Duodenal mucosa (tissue), 2 donors: ENCODE measurements at regions not wholly inside any gene's neighbourhood (a gene's known extent, or its start where the extent isn't known, plus 50 kb on each side); places are given as distances from the start of the nearest gene placed in this dataset.
"Not testable (repeated sequence)": the region's sequence is repeated elsewhere in the genome, so short reads cannot be mapped to it uniquely, and the experiment has no call there.

Source experiments
- H3K27ac ChIP-seq: one replicate; pipeline ENCODE4 v1.7.0; 2013; ENCODE audit warnings: low read depth, low read length
- H3K27me3 ChIP-seq, 2 donors: one replicate each; pipeline ENCODE4 v1.7.0; 2013; ENCODE audit warnings: low read length in 2 of 2, control low read depth in 1 of 2; ENCODE audit not compliant: insufficient read depth in 2 of 2, control insufficient read depth in 1 of 2
- H3K36me3 ChIP-seq, 2 donors: one replicate each; pipeline ENCODE4 v1.7.0; 2013; ENCODE audit warnings: low read length in 2 of 2, control low read depth in 1 of 2; ENCODE audit not compliant: insufficient read depth in 2 of 2, control insufficient read depth in 1 of 2
- H3K4me1 ChIP-seq, 2 donors: one replicate each; pipeline ENCODE4 v1.7.0; 2013; ENCODE audit warnings: low read length in 2 of 2, control low read depth in 1 of 2; ENCODE audit not compliant: insufficient read depth in 2 of 2, control insufficient read depth in 1 of 2
- H3K4me3 ChIP-seq, 2 donors: one replicate each; pipeline ENCODE4 v1.7.0; 2013; ENCODE audit warnings: low read length in 2 of 2, low read depth in 1 of 2
- H3K9ac ChIP-seq, 2 donors: one replicate each; pipeline ENCODE4 v1.7.0; 2013; ENCODE audit warnings: low read length in 2 of 2, low read depth in 1 of 2
- H3K9me3 ChIP-seq, 2 donors: one replicate each; pipeline ENCODE4 v1.7.0; 2013; ENCODE audit warnings: low read length in 2 of 2, control low read depth in 1 of 2; ENCODE audit not compliant: control insufficient read depth in 1 of 2

DNA sequence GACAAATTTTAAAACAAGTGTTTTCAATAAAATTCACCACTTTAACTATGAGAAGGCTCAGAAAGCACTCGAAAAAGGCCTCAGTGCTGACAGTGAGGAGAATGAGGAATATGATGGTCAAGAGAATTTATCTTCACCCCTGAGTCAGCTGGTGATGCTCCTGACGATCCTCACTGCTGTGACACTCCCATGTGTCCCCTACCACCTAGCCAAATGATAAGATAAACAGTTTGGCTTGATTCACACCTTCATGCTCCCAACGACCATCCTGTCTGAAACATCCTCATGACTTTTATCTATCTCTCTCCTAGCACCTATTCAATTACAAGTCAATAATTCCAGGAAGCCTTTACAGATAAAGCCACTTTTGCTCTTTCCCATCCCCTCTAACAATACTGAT, 66.0 kb upstream of the PDPR start:
- H3K9ac ChIP-seq, H3K27ac ChIP-seq, H3K27me3 ChIP-seq, H3K4me3 ChIP-seq, H3K36me3 ChIP-seq, H3K9me3 ChIP-seq, H3K4me1 ChIP-seq: not testable (repeated sequence)

DNA sequence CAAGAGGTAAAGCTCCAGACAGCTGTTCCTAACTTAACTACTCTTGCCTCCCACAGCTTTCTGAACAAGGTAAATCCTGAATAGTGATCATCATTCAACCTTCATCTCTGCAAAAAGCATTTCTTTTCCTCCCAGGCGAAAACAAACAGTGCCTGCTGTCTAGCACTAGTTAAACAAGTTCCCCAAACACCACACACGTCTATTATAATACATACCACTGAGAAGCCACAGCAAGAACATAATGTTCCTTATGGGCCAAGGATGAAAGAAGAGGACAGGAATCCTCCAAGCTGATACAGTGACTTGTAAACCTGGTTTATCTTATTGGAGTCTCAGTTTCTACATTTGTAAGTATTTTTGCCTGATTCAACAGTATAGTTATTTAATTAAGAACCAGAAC, 56.1 kb upstream of the PDPR start:
- not testable (repeated sequence) for H3K27ac ChIP-seq

DNA sequence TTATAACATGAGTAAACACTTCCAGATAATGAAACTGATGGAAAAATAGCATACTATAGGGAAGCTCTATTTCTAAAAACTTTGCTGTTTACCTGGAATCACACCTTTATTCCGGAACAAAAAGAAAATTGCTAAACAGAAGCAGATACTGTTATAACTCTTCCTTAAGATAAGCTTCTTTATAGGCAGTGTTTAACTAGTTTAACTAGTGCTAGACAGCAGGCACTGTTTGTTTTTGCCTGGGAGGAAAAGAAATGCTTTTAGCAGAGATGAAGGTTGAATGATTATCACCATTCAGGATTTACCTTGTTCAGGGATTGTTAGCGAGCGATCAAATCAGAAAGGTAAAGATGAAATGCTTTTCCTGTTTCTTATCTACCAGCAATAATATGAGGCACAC, 54.7 kb upstream of the PDPR start:
- not testable (repeated sequence) for H3K27ac ChIP-seq

More for the DNA sequence above, 56.1 kb upstream of the PDPR start:
- not testable (repeated sequence) for H3K27me3 ChIP-seq, H3K4me1 ChIP-seq, H3K4me3 ChIP-seq, H3K9ac ChIP-seq, H3K36me3 ChIP-seq, H3K9me3 ChIP-seq

DNA sequence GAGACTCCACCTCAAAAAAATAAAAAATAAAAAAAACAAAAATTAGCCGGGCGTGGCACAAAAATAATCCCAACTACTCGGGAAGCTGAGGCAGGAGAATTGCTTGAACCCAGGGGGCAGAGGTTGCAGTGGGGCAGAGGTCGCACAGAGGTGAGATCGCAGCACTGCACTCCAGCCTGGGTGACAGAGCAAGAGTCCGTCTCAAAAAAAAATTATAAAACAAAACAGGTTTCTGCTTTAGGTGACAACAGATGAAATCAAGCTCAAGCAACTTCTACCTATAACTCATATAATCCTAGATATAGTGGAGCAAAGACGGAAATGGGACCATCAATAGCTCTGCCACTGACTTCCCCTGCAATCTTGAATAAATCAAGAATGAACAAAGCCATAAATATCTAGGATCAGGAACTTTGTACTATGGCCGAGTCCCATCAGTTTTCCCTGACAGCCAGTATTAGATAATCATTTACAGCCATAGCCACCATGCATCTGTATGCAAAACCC, 53.6 kb upstream of the PDPR start:
- not testable (repeated sequence) for H3K4me3 ChIP-seq, H3K9me3 ChIP-seq, H3K36me3 ChIP-seq, H3K27ac ChIP-seq, H3K4me1 ChIP-seq, H3K27me3 ChIP-seq, H3K9ac ChIP-seq

More for the DNA sequence above, 54.7 kb upstream of the PDPR start:
- H3K4me3 ChIP-seq, result peak overlapping the region in 1 of 2 donors; percentile 40
- not testable (repeated sequence) for H3K9ac ChIP-seq, H3K4me1 ChIP-seq, H3K36me3 ChIP-seq, H3K27me3 ChIP-seq, H3K9me3 ChIP-seq

DNA sequence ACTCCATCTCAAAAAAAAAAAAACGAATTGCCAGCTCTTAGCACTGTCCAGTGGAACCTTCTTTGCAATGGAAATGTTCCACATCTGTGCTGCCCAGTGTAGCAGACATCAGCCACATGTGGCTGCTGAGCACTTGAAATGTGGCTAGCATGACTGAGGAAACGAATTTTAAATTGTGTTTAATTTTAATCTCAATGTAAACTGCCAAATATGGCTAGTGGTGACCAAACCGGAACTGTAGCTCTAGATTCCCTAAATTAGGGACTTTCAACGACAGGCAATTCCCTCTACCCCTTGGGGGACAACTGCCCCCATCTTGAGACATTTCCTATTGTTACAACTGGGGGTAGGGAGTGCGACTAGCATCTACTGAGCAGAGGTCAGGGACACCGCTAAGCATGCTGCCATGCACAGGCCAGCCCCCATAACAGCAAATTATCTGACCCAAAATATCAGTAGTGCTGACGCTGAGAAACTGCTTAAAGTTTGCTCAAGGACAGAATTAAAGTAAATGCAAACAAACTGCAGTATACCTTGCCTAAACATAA, 52.4 kb upstream of the PDPR start:
- not testable (repeated sequence) for H3K27me3 ChIP-seq, H3K9me3 ChIP-seq, H3K36me3 ChIP-seq, H3K4me1 ChIP-seq
- Histone ChIP-seq H3K27ac (peak overlapping the region; percentile 5), H3K4me3 (peak overlapping the region in 1 of 2 donors; percentile 28), H3K9ac (peak overlapping the region in 1 of 2 donors; percentile 25)

DNA sequence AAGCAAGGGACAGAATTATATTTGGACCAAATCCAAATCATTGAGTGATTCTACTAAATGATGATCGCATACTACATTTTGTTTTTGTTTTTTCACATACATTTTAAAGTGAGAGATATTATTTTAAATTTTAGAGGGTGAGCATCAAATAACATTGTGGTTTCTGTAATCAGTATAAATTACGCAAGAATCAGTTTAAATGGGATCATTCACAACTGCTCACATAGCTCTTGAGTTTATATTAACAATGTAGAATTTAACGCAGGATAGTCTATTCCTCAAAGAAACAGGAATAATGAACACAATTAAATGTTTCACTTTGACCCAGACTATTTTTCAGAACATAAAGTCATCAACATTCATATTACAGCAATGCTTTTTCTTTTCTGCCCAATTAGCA, 51.2 kb upstream of the PDPR start:
- not testable (repeated sequence) for H3K4me3 ChIP-seq, H3K27me3 ChIP-seq, H3K9ac ChIP-seq, H3K36me3 ChIP-seq, H3K27ac ChIP-seq, H3K4me1 ChIP-seq, H3K9me3 ChIP-seq
